Activated CD8-positive, alpha-beta memory T cell treated with anti-CD3 and anti-CD28 coated beads, Interleukin-2, amount 10 ng/mL, durations not matched to agents 7 days and 5 days (primary cell): ENCODE measurements at regions not wholly inside any gene's neighbourhood (a gene's known extent, or its start where the extent isn't known, plus 50 kb on each side); places are given as distances from the start of the nearest gene placed in this dataset.
"Not testable (repeated sequence)": the region's sequence is repeated elsewhere in the genome, so short reads cannot be mapped to it uniquely, and the experiment has no call there.

Experiments used
- ATAC-seq: fragments of 150-1000 bp; cut with Tn5 transposase; one replicate; pipeline ENCODE4 v1.10.0; 2021; ENCODE audit warnings: moderate library complexity
- CTCF ChIA-PET: fragments of 350-600 bp; sonication (Branson Sonifier 250); formaldehyde crosslinking; loops from one replicate; lab custom pipeline; 2021; ENCODE audit warnings: antibody characterized with exemption; lab: Charles Lee
- DNase-seq: peaks from one replicate; pipeline ENCODE4 v3.0.0-alpha.2; 2020
- H3K27ac Mint-ChIP-seq: one replicate; pipeline ENCODE4 v1.8.0; 2021; ENCODE audit warnings: mild to moderate bottlenecking, mixed read lengths
- H3K27me3 Mint-ChIP-seq: one replicate; pipeline ENCODE4 v1.8.0; 2021; ENCODE audit warnings: mixed read lengths
- H3K36me3 Mint-ChIP-seq: one replicate; pipeline ENCODE4 v1.8.0; 2021; ENCODE audit warnings: mild to moderate bottlenecking, mixed read lengths
- H3K4me1 Mint-ChIP-seq: one replicate; pipeline ENCODE4 v1.8.0; 2021; ENCODE audit warnings: mixed read lengths
- H3K4me3 Mint-ChIP-seq: one replicate; pipeline ENCODE4 v1.8.0; 2021; ENCODE audit warnings: mild to moderate bottlenecking, moderate library complexity, mixed read lengths
- H3K9me3 Mint-ChIP-seq: one replicate; pipeline ENCODE4 v1.8.0; 2022; ENCODE audit warnings: low read depth, mixed read lengths

DNA sequence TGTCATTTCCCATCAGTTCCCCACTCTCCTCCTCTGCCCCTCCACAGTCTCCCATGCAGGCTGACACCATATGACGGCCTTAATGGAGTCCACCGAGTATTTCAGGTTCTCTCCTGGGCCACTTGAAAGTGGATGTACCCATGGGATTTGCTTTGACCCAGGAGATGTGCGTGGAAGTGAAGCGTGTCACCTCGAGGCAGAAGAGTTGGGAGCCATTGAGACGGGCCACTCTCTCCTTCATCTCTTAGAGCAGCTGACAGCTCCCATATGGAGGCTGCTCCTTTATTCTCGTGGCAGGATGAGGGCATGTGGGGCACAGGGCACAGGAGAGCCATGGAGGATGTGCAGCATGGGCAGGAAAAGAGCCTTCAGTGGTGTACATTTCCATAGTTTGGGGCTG, 144.7 kb upstream of the CRYM start:
- H3K27me3 Mint-ChIP-seq, DNase-seq, H3K4me3 Mint-ChIP-seq, H3K27ac Mint-ChIP-seq, H3K9me3 Mint-ChIP-seq, H3K36me3 Mint-ChIP-seq, CTCF ChIA-PET, H3K4me1 Mint-ChIP-seq, ATAC-seq: not testable (repeated sequence)

DNA sequence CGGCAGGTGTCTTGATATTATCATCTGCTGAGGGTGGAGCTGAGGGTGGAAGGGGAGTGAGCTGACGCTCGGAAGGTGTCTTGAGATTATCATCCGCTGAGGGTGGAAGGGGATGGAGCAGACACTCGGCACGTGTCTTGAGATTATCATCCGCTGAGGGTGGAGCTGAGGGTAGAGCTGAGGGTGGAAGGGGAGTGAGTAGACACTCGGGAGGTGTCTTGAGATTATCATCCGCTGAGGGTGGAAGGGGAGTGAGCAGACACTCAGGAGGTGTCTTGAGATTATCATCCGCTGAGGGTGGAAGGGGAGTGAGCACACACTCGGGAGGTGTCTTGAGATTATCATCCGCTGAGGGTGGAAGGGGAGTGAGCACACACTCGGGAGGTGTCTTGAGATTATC, 126.6 kb upstream of the CRYM start:
- H3K4me3 Mint-ChIP-seq, H3K27ac Mint-ChIP-seq, H3K27me3 Mint-ChIP-seq, H3K4me1 Mint-ChIP-seq, DNase-seq, CTCF ChIA-PET, H3K36me3 Mint-ChIP-seq, H3K9me3 Mint-ChIP-seq, ATAC-seq: not testable (repeated sequence)

DNA sequence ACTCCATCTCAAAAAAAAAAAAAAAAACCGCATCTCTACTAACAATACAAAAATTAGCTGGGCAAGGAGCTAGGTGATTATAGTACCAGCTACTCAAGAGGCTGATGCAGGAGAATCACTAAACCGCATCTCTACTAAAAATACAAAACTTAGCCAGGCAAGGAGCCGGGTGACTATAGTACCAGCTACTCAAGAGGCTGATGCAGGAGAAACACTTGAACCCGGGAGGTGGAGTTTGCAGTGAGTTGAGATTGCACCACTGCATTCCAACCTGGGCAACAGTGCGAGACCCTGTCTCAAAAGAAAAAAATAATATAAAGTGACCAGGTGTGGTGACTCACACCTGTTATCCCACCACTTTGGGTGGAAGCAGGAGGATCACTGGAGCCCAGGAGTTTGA, 119.8 kb upstream of the CRYM start:
- H3K4me3 Mint-ChIP-seq, H3K27ac Mint-ChIP-seq, H3K36me3 Mint-ChIP-seq, H3K9me3 Mint-ChIP-seq, ATAC-seq, CTCF ChIA-PET, H3K4me1 Mint-ChIP-seq, DNase-seq, H3K27me3 Mint-ChIP-seq: not testable (repeated sequence)

DNA sequence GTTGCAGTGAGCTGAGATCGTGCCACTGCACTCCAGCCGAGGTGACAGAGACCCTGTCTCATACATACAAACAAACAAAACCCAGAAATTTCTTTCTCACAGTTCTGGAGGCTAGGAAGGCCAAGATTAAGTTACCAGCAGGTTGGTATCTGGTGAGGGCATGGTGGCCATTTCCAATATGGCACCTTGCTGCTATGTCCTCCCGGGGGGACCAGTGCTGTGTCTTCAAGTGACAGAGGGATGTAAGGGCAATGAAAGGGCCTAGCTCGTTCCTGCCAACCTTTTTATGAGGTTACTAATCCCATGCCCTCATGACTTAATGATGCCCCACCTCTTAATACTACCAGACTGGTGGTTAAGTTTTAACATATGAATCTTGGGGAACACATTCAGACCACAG, 118.5 kb upstream of the CRYM start:
- DNase-seq, CTCF ChIA-PET, ATAC-seq, H3K36me3 Mint-ChIP-seq, H3K4me3 Mint-ChIP-seq, H3K27me3 Mint-ChIP-seq, H3K4me1 Mint-ChIP-seq, H3K9me3 Mint-ChIP-seq, H3K27ac Mint-ChIP-seq: not testable (repeated sequence)

DNA sequence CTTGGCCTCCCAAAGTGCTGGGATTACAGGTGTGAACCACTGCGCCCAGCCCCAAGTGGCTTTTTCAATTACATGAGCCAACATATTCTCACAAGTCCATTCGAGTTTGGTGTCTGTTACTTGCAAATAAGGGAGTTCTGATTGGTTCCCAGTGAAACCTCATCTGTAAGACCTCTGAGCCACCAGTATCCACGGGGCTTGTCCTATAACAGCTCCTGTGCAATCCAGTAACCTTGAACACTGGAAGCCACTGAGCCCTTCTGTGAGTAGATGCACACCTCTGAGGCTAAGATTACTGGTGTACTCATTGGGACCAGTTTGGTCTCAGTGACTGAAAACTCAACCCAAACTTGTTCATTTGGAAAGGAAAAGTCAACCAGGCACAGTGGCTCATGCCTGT, 112.5 kb upstream of the CRYM start:
- H3K9me3 Mint-ChIP-seq, H3K4me3 Mint-ChIP-seq, H3K27me3 Mint-ChIP-seq, ATAC-seq, H3K27ac Mint-ChIP-seq, DNase-seq, H3K4me1 Mint-ChIP-seq, H3K36me3 Mint-ChIP-seq, CTCF ChIA-PET: not testable (repeated sequence)

DNA sequence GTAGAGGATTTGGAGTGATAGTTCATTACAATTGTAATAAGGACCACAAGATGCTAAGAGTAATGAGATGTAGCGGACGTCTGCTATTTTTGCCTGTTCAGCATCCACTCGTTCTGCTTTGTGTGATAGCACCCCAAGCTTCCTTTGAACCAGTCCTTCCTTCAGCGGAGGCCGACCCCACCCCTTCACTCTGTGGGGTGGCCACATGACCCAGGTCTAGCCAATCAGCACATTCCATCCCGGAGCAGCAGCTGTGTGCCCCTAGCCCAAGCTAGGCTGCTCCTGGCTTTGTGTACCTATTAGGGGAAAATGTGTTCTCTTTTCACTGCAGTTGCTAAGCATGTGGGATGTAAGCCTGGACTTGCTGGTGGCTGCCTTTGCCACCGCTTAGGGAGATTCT, 111.8 kb upstream of the CRYM start:
- ATAC-seq, H3K27ac Mint-ChIP-seq, H3K36me3 Mint-ChIP-seq, H3K4me3 Mint-ChIP-seq, H3K27me3 Mint-ChIP-seq, H3K9me3 Mint-ChIP-seq, DNase-seq, H3K4me1 Mint-ChIP-seq, CTCF ChIA-PET: not testable (repeated sequence)

DNA sequence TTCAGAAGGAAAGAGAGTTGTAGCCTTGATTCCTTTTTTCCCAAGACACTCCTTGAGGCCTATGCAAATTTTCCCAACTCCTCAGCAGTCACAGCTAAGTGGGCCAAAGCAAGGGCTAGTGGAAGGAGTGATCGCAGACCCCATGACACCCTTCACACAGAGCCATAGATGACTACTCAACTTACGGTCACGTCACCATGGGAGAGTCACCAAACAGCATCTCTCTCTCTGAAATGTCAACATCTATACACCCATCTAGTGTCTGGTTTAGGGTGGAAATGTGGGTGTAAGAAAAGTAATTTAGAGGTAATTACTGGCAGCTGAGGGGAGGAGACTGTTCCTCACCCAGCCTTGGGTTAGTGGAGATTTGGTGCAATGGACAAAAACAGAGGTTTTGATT, 109.7 kb upstream of the CRYM start:
- H3K27ac Mint-ChIP-seq, DNase-seq, H3K27me3 Mint-ChIP-seq, H3K4me3 Mint-ChIP-seq, H3K36me3 Mint-ChIP-seq, CTCF ChIA-PET, H3K9me3 Mint-ChIP-seq, ATAC-seq, H3K4me1 Mint-ChIP-seq: not testable (repeated sequence)

DNA sequence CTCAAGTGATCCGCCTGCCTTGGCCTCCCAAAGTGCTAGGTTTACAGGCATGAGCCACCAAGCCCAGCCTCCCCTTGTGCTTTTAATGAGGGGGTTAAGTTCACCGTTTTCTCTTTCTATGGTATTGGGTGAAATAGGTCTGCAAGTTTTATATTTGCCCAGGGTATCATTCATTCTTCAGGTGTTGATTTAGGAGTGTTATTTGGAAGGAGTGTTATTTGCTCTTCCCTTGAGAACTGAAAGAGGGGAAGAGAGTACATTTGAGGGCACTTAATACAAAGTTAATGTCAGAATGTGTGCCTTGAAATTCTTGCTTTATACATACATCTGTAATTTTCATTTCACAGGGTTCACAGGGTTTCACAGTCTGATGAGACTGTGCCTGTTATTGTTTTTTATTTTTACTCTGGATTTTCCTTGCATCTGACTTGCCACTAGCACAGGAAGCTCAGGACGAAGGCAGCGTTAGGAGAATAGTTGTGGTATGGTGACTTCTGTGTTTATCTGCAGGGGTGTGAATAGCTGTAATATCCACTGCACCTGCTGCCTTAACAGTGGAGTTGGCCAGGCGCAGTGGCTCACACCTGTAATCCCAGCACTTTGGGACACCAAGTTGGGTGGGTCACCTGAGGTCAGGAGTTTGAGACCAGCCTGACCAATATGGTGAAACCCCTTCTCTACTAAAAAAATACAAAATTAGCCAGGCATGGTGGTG, 108.3 kb upstream of the CRYM start:
- H3K27ac Mint-ChIP-seq, H3K36me3 Mint-ChIP-seq, H3K4me3 Mint-ChIP-seq, H3K4me1 Mint-ChIP-seq, H3K27me3 Mint-ChIP-seq, CTCF ChIA-PET, ATAC-seq, H3K9me3 Mint-ChIP-seq, DNase-seq: not testable (repeated sequence)

DNA sequence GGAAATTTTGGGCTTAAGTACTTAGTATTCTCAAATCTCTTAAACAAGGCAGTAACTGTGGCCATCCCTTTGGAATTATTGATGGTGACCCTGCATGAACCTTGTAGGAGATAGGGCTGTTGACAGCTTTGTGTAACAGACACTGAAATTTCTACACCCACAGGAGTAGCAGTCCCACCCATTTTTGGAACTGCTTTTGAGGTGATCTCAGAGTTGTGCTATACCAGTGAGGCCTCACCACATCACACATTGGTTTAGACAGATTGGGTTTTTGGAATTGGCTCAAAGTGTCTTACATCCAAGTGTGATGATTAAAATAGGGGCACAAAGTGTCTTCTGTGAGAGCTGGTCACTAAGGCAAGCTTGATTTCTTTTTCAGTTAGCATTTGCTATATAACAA, 105.6 kb upstream of the CRYM start:
- DNase-seq, H3K4me1 Mint-ChIP-seq, ATAC-seq, H3K27ac Mint-ChIP-seq, H3K4me3 Mint-ChIP-seq, H3K9me3 Mint-ChIP-seq, H3K27me3 Mint-ChIP-seq, CTCF ChIA-PET, H3K36me3 Mint-ChIP-seq: not testable (repeated sequence)

DNA sequence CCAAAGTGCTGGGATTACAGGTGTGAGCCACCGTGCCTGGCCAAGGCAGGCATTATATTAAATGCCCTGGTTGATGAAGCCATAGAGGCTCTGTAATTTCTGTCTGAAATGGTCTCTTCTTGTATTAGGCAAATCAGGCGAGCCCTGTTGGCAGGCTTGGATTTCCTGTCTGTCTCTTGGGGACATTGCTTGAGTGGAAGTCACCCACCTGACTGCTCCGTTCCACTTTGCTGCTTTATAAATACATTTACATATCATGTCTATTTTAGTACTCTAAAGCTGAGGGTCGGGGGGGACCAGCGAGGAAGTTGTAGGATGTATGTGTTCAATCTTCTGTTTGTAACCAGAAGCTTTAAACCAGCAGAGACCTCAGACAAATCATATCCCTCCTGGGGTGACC, 101.6 kb upstream of the CRYM start:
- DNase-seq, CTCF ChIA-PET, H3K9me3 Mint-ChIP-seq, H3K4me1 Mint-ChIP-seq, ATAC-seq, H3K4me3 Mint-ChIP-seq, H3K36me3 Mint-ChIP-seq, H3K27me3 Mint-ChIP-seq, H3K27ac Mint-ChIP-seq: not testable (repeated sequence)

DNA sequence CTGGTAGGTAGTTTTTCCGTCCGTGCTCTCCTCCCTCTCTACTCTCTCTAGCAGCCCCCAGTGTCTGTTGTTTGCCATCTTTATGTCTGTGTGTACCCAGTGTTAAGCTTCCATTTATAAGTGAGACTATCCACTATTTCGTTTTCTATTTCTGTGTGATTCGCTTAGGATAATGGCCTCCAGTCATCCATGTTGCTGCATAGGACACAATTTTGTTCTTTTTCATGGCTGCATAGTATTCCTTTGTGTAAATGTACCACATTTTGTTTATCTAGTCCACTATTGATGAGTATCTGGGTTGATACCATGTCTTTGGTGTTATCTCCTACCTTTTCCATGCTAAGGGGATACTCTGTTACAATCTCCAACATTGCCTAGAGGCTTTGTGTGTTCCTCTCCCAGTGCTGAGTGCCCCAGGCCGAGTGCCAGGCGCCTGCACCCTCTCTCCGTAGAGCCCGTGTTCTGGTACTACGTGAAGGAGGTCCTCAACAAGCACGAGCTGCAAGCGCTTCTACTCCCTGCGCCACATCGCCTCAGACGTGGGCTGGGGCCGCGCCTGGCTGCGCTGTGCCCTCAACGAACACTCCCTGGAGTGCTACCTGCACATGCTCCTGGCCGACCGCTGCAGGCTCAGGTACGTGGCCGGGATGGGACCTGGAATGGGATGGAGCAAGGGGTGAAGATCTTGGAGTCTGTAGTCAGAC, 98.3 kb upstream of the CRYM start:
- ATAC-seq, H3K9me3 Mint-ChIP-seq, H3K27ac Mint-ChIP-seq, H3K4me1 Mint-ChIP-seq, DNase-seq, H3K4me3 Mint-ChIP-seq, H3K27me3 Mint-ChIP-seq, H3K36me3 Mint-ChIP-seq, CTCF ChIA-PET: not testable (repeated sequence)

DNA sequence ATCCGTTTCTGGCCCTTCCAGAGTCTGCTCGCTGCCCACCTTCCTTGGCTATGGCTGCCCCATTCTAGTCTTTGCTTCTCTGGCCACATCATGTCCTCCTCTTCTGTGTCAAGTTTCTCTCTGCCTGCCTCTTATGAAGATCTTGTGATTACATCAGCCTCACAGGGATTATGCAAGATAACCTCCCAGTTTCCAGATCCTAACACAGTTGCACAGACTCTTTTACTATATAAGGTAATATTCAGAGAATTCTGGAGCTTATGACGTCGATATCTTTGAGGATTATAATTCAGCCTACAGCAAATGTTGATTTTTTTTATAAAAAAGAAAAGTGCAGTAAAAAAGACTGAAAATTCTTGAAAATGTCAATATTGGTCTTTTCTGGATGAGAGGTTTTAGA, 97.2 kb upstream of the CRYM start:
- H3K4me3 Mint-ChIP-seq, H3K9me3 Mint-ChIP-seq, H3K36me3 Mint-ChIP-seq, H3K27ac Mint-ChIP-seq, H3K27me3 Mint-ChIP-seq, DNase-seq, H3K4me1 Mint-ChIP-seq, ATAC-seq, CTCF ChIA-PET: not testable (repeated sequence)

DNA sequence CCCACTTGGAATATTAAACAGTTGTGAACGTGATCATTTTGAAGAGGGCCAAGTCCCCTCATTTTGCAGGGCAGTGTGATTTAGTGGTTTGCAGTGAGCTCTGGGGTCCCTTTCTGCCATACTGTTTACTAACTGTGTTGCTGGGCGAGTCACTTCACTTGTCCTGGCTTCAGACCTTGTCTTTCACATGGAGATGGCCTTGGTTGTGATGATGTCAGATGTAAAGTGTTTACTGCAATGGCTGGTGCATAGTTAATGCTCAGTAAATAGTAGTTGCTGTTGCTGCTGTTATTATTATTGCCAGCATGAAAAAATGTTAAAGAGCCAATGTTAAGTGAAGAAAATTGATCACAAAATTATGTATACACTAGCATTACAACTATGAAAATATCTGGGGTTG, 95.4 kb upstream of the CRYM start:
- H3K27ac Mint-ChIP-seq, ATAC-seq, H3K4me1 Mint-ChIP-seq, H3K36me3 Mint-ChIP-seq, CTCF ChIA-PET, H3K9me3 Mint-ChIP-seq, H3K27me3 Mint-ChIP-seq, H3K4me3 Mint-ChIP-seq, DNase-seq: not testable (repeated sequence)

DNA sequence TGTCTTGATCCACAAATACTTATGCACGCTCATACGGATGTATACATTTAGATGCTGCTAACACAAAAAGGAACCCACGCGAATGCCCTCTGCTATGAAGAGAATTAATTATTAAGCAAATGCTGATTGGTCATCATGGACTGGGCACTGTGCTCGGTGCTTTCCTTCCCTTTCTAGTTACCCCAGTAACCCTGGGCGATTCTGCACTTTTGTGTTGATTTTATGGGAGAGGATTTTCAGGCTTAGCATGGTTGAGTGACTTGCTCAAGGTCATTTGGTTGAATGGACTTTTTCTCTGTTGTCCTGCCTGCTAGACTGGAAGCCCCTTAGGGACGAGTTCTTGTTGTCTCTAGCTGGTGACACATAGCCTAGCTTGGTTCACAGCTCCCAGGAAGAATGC, 94.8 kb upstream of the CRYM start:
- H3K9me3 Mint-ChIP-seq, ATAC-seq, H3K4me1 Mint-ChIP-seq, DNase-seq, CTCF ChIA-PET, H3K27me3 Mint-ChIP-seq, H3K27ac Mint-ChIP-seq, H3K36me3 Mint-ChIP-seq, H3K4me3 Mint-ChIP-seq: not testable (repeated sequence)
